GM19467 (cell line): ENCODE measurements at regions not wholly inside any gene's neighbourhood (a gene's known extent, or its start where the extent isn't known, plus 50 kb on each side); places are given as distances from the start of the nearest gene placed in this dataset.
"Not testable (repeated sequence)": the region's sequence is repeated elsewhere in the genome, so short reads cannot be mapped to it uniquely, and the experiment has no call there.

ENCODE experiments used
- ATAC-seq: cut with Tn5 transposase; IDR thresholded peaks from one replicate; pipeline ENCODE4 v1.9.1; 2021; ENCODE audit warnings: mild to moderate bottlenecking, moderate library complexity; ENCODE audit not compliant: unreplicated experiment

DNA sequence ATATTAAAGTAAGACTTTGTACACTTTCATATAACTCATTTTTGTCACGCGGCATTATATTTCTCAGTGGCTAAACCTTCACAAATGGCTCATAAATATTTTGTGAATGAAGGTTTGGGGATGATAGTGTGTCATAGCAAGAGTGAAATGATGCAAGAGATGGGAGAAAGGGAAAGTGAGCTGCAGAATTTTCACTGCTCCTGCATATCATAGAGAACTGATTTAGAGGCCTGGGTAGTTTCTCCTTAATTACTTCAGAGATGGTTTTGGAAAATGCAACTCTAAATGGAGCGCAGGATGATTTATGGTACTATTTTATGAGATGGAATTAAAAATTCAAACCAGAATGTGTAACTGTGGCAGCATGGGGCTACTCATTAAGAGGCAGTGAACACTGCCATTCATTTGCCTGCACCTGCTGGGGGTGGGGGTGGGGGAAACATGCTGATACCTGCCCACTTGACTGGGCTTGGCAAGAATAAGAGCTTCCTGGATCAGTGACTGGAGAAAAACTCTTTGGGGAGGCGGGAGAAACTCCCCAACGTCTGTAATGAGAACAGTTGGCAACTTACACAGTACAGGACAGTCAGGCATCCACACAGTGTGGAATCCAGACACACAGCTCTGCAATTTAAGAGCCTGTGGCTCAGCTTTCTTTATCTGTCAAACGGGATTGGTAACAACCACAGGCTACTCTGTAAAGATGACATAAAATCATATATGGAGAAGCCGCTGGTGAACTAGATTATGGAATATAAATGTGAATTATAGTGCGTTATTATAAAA, 941.9 kb downstream of the SLC4A3 start:
- ATAC-seq: no peak

DNA sequence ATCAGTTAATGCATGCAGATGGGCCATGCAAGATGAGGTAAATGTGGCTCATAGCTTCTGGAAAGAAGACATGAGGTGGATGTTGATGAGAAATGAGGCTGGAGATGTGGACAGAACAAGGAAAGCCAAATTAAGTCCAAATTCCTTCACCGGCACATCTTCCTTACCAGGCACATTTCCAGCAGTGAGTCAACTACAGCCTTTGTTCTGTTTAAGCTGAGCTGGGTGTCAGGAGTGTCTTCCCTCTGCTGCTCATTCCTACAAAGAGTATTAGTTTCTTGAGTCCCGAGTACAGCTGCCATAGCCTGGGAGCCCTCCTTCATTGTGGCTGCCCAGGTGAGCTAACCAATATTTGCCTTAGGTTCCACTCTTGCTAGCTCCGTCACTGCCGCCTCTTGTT, 945.0 kb downstream of the SLC4A3 start:
- no peak for ATAC-seq

DNA sequence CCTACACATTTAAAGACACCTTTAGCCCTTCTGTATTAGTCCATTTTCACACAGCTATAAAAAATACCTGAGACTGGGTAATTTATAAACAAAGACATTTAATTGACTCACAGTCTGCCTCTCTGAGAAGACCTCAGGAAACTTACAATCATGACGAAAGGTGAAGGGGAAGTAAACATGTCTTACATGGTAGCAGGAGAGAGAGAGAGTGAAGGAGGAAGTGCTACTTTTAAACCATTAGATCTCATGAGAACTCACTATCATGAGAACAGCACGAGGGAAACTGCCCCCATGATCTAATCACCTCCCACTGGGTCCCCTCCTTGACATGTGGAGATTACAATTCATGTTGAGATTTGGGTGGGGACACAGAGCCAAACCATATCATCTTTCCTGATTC, 946.6 kb downstream of the SLC4A3 start:
- ATAC-seq: no peak

DNA sequence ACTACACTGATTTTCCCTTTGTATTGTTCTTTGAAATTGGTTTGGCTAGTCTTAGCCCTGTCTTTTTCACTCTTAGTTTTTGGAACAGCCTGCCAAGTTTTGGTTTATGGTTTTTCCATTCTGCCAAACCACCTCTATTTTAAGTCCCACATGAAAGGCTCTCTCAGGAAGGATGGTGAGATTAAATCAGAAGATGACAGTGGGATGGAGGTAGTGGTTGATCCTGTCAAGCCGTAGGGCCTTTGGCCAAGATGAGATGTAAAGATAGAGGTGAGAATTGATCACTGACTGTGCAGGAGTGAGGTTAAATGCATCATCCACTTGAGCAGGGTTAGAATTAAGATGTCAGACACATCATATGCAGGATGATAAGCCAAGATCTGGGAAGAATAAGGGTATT, 948.5 kb downstream of the SLC4A3 start:
- no peak for ATAC-seq

DNA sequence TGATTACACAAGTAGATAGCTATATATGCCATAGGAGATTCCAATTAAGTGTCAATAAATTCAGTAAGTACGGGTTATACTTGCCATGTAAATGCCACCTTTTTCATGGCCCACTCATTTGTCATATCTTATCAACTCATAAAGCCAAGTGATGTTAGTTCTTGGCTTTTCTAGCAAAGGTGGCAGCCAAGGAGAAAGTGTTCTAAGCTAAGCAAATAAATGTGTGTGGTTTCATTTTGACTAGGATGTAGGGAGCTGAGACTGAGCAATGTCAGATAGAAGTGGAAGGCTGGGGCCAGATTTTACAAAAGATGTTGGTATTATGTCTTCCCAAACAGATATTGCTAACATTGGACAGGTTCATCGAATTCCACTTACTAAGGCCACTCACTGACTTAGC, 952.0 kb downstream of the SLC4A3 start:
- no peak for ATAC-seq

DNA sequence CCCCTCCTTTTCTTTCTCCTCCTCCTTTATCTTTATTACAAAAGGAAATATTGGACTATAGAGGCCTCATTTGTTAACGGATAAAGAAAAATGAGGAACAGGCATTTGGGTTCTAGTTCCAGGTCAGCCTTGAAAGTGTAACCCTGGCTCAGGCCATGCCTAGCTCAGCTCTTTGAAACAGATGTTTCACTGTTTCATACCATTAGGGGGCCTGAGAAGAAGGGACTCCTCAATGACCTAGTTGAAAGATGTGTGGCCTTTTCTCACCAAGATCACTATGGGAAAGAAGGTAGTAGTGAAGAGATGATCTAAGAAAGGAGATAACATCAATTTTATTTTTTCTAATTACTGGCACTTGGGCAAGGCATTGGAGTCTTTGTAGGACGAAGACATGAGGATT, 952.7 kb downstream of the SLC4A3 start:
- no peak for ATAC-seq

DNA sequence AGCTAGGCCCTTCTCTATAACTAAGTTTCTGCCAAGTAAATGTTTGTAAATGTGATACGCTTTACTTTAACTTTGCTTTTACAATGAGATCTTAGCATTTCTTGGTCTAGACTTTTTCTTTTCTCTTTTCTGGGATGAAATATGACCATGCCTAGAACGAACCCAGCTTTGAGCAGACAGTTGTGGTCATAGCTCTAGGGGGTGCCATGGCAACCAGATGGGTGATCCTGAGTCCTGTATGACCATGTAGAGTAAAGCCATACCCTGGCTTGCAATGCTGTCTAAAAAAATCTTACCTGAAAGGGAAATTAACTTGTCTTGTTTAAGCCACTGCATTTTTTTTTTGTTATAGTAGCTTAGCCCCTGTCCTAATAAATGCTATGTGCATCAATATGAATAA, 956.3 kb downstream of the SLC4A3 start:
- ATAC-seq: no peak

DNA sequence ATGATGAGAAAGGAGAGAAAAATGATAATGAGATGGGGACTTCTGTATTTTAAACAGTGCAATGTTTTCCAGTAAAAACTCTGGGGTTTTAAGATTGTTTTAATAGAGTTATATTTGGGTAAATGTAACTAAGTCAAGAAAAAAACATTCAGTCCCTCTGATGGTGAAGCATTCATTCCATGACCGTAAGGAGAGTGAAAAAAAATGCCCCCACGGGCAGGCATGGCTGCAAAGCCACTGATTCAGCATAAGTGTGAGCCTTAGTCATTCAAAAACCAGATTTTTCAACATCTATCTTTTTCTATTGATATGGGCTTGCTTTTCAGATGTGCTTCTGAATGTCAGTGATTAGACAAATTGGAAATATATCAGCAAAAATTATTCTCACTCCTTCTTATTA, 957.8 kb downstream of the SLC4A3 start:
- ATAC-seq: no peak

DNA sequence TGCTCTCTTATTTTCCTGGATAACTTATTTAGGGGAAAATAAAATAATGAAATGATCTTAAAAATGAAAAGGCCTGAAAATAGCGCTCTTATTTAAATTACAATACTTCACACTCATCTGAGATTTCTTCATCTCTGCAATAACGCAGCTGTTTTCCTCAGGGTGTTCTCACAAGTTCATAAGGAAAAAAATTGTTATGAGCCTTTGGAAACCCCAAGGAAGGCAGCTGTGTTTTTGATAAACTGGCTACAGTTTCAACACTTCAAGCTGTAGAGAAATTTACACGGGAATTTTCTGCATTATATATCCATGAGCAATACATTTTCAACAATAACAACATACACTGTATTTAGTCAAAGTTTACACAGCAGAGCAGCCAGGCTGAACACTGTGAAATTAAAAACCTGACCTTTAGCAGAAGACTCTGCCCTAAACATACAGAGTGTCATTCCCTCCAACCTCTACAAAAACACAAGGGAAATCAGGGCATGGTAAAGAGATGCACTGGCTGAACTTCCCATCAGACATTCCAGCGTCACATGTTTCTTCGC, 959.6 kb downstream of the SLC4A3 start:
- ATAC-seq: no peak

DNA sequence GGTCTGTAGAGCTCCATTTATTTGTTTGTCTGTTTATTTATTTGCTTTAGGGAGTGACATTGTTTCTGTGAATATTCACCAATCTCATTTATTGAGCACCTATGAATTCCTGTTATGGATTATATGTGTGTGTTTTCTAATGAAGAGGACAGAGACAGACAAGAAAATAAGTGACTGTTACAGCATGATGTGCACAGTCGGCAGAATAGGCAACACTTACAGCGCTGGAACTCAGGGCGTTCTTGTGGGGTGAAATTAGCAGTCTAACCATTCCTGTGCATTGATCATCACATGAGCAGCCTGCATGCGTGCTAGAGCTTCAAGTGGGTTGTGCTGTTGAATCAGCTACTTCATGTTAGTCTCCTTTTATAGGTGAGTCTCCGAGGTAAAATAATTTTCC, 960.7 kb downstream of the SLC4A3 start:
- ATAC-seq: no peak

DNA sequence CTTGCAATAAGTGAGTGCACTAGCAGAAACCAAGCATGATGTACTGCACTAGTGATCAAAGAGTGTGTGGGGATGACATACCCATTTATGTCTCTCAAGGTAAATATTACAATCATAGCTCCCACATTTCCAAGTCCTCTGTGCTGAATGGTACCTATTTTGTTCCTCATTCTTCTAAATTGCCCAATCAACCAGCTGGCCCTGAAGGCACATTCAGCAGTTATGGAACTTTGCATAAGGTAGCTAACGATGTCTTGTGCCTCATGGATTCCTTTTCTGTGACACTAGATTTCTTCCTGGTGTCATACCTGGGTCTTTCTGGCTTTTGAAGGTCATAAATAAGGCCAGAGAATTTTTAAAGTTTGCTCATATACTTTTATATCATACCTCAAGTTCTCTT, 963.0 kb downstream of the SLC4A3 start:
- no peak for ATAC-seq

DNA sequence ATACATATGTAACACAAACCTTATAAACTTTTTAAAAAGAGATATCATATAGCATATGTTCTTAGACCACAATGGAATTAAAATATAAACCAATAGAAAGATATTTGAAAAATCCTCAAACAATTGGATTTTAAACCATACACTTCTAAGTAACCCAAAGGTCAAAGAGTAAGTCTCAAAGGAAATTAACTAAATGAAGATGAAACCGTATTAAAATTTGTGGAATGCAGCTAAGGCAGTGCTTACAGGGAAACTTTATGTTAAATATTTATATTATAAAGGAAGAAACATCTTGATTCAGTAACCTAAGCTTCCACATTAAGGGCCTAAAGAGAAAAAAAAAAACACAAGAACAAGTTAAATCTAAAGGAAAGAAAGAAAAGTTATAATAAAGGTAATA, 966.1 kb downstream of the SLC4A3 start:
- no peak for ATAC-seq

DNA sequence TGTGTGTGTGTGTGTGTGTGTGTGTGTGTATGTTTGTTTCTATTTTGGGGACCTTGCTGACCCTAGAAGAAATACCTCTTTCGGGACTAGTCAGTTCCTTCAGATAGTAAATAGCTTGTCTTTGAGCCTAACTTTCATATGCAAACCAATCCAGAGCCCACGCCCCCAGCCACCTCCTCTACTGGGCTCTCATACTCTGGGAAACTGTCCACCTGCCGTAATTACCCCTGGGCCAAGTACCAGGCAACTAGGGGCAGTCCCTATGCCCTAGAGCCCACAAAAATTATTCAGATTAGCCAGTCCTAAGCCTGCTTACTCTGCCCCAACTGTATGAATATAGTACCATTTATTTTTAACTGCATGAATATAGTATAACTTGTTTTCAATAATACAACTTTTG, 970.4 kb downstream of the EPHA4 start:
- ATAC-seq: no peak

DNA sequence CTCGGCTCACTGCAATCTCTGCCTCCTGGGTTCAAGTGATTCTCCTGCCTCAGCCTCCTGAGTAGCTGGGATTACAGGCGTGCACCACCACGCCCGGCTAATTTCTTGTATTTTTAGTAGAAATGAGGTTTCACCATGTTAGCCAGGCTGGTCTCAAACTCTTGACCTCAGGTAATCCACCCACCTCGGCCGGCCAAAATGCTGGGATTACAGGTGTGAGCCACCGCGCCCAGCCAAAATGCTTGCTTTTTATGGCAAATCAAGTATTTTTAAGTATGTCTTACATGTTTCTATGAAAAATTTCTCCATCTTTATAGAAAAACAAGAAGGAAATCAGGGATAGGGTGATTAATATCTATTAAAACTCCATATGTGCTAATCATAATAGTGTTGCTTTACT, 959.1 kb downstream of the EPHA4 start:
- not testable (repeated sequence) for ATAC-seq

DNA sequence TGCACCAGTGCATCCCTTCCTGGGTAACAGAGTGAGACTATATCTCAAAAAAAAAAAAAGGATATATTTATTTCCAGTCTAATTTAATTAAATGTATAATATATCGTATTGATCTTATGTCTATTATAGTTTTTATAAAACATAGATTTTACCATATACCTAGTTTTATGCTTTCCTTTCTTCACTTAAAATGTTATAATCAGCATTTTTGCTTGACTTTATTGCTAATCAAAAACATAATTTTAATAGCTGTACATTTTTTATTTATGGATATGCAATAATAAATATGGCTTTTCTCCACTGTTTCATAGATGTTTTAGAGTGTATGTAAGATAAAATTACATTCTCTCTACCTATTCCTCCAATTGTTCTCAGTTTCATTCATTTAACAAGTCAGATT, 958.0 kb downstream of the EPHA4 start:
- ATAC-seq: no peak

DNA sequence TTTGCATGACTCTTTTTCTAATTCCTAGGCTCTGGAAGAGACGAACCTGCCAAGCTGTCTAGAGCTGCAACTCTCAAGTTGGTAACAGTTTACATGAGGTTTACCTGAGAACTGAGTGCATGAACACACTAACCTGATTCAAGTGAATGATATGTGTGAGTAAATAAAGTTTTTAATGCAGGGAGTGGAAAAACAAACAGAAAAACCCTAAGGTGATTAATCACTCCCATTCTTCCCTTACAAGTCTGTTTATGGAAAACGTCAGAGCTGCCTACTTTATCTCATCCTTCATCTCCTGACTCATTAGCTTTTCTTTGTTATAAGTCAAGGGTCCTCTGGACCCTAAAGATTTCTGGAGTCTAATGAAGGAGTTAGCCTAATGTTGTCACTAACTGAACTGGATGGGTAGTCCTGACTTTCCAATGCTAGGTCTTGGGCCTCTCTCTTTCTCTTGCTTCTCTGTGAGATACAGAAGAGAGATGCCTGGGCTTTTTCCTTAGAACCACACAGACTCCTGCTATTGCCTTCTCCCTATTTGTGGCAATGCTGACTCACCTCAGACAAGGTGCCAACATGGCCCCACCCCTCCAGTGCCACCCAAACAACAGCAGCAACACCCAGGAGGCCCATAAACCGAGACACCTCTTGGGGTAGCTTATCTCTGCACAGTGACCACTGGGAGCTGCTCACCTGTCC, 952.4 kb downstream of the EPHA4 start:
- ATAC-seq: no peak

DNA sequence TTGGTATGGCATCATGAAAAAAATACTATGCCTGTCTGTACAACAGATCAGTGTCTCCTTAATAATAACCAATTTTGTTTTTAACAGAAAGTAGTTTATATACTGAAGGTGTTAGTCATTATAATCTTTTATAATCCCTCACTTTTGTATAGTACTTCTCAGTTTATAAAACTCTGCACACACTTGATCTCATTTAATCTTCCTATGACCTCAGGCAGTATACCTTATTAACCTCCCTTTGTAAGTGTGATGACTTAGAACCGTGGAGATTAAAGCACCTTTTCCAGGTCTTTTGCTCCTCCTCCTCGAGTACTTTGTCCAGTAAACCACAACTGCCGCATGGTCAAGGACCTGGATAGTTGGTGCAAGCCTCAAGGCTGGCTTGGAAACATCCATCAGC, 945.5 kb downstream of the EPHA4 start:
- ATAC-seq: no peak

DNA sequence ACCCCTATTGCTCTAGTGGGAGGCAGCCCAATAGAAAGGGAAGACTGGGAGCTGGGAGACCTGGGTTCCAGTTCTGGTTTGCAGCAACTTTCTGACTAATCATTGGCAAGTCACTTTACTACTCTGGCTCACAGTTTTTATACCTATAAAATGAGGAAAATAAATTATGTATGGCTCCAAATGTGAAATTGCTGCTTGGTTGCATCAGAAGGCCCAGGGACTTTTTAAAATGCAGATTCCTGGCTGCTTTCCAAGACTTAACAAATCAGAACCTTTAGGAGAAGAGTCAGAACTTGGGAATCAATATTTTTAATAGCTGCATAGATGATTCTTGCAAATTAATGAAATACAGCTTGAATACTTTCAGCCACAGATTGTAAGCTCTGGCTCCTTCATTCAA, 943.9 kb downstream of the EPHA4 start:
- ATAC-seq: no peak

DNA sequence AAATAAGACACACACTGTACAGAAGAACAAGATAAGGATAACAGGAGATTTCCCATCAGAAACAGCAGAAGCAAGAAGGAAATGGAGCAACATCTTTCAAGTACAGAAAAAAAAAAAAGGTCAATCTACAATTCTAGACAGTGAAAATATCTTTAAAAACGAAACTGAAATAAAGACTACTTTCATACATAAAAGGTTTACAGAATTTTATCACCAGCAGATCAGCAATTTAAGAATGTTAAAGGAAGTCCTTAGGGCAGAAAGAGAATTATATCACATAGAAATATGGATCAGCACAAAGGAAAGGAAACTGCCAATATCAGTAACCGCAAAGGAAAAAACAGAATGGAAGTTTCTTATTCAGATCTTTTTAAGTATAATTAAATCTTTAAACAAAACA, 931.0 kb downstream of the EPHA4 start:
- no peak for ATAC-seq

DNA sequence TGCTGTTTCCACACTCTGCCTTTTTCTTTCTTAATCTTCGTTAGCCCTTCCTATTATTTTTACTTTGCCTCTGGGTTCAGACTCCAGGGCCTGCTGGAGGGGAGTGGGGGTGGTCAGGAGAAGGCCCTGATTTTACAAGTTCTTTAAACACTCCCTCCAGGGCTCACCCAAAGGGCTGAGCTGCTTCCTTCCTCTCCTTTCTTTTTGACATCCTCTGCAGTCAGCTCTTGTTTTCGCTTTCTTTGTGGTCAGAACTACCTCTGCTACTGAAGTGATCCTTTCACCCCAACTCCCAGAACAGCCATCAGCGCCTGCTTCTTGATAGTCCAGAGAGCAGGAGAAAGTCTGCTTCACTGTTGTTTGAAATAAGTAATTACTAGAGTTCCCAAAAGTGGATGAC, 925.7 kb downstream of the EPHA4 start:
- ATAC-seq: no peak

DNA sequence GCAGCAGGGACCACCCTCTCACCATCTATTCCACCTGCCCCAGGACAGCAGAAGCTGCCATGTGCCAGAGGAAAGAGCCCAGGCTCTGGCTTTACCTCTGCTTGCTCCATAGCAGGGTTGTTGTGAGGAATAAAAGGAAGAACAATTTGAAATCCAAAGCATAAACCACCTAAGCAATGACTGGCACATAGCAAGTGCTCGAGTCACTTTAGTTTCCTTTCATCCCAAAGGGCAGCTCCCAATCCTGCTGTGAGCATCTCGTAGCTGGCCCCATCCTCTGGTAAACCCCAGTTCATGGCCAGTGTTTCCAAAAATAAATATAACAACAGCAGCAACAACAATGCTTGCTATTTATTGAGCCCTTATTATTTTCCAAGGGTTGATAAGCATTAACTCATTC, 923.5 kb downstream of the EPHA4 start:
- ATAC-seq: no peak

DNA sequence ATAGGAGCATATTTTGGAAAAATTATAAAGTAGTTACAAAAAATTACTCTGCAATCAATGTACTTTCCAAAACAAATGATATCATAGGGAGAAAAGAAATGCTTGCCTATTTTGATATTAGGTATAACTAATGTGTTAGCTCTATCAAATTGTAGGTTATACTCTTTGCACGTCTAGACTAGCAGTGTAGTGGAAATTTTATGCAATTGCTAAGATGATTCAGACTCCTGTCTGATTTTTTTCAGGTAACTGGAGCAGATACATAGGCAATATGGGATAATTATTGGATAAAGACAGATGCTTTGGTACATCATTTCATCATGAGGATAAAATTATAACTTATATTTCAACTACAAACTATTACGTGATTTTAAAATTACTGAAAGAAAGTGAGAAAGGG, 918.3 kb downstream of the EPHA4 start:
- ATAC-seq: no peak
